HG03045 (cell line): ENCODE measurements at regions not wholly inside any gene's neighbourhood (a gene's known extent, or its start where the extent isn't known, plus 50 kb on each side); places are given as distances from the start of the nearest gene placed in this dataset.

Experiments used
- ATAC-seq: cut with Tn5 transposase; IDR thresholded peaks from one replicate; pipeline ENCODE4 v1.9.1; 2021; ENCODE audit warnings: mild to moderate bottlenecking, moderate library complexity; ENCODE audit not compliant: unreplicated experiment

- ATAC-seq: no peak
Measured at GRCh38 chr2:204042401-204042800, 105.8 kb downstream of the ICOS start.

GRCh38 chr2:204046145-204046544 is 109.6 kb downstream of the ICOS start:
- ATAC-seq: peak; percentile 85

- peak; percentile 51 for ATAC-seq
Measured at GRCh38 chr2:204049635-204050034, 113.1 kb downstream of the ICOS start.

- no peak for ATAC-seq
Measured at GRCh38 chr2:204050681-204051080, 114.1 kb downstream of the ICOS start.

- ATAC-seq: no peak
Measured at GRCh38 chr2:204051476-204051875, 114.9 kb downstream of the ICOS start.

- ATAC-seq: no peak
Measured at GRCh38 chr2:204051984-204052556, 115.5 kb downstream of the ICOS start.

- no peak for ATAC-seq
Measured at GRCh38 chr2:204059016-204059415, 122.5 kb downstream of the ICOS start.

GRCh38 chr2:204060841-204061240 is 124.3 kb downstream of the ICOS start:
- no peak for ATAC-seq

- no peak for ATAC-seq
Measured at GRCh38 chr2:204061241-204061640, 124.7 kb downstream of the ICOS start.

- ATAC-seq: no peak
Measured at GRCh38 chr2:204064119-204064518, 127.6 kb downstream of the ICOS start.

GRCh38 chr2:204065566-204065965 is 129.0 kb downstream of the ICOS start:
- ATAC-seq: no peak

GRCh38 chr2:204066051-204066450 is 129.5 kb downstream of the ICOS start:
- no peak for ATAC-seq

GRCh38 chr2:204069804-204070203 is 133.2 kb downstream of the ICOS start:
- ATAC-seq: no peak

GRCh38 chr2:204072443-204073324 is 136.1 kb downstream of the ICOS start:
- ATAC-seq: no peak

- ATAC-seq: no peak
Measured at GRCh38 chr2:204074456-204074855, 137.9 kb downstream of the ICOS start.

GRCh38 chr2:204078003-204078698 is 141.6 kb downstream of the ICOS start:
- no peak for ATAC-seq

- ATAC-seq: no peak
Measured at GRCh38 chr2:204081487-204082425, 145.2 kb downstream of the ICOS start.

- ATAC-seq: no peak
Measured at GRCh38 chr2:204086167-204086566, 149.6 kb downstream of the ICOS start.

- ATAC-seq: no peak
Measured at GRCh38 chr2:204089105-204089504, 152.5 kb downstream of the ICOS start.

GRCh38 chr2:204089574-204089973 is 153.0 kb downstream of the ICOS start:
- ATAC-seq: no peak

GRCh38 chr2:204090021-204090420 is 153.5 kb downstream of the ICOS start:
- no peak for ATAC-seq
